Type B pancreatic cell (in vitro differentiated cells): ENCODE measurements at regions not wholly inside any gene's neighbourhood (a gene's known extent, or its start where the extent isn't known, plus 50 kb on each side); places are given as distances from the start of the nearest gene placed in this dataset.
"Not testable (repeated sequence)": the region's sequence is repeated elsewhere in the genome, so short reads cannot be mapped to it uniquely, and the experiment has no call there.

Source experiments
- DNase-seq: peaks from one replicate; pipeline ENCODE4 v3.0.0; 2021; ENCODE audit warnings: mixed read lengths; ENCODE audit not compliant: unreplicated experiment; ENCODE audit errors: extremely low spot score
- H3K27ac Mint-ChIP-seq: 2 replicates; pipeline ENCODE4 v1.8.0; 2021; ENCODE audit warnings: mild to moderate bottlenecking, mixed read lengths
- H3K27me3 Mint-ChIP-seq: 2 replicates; pipeline ENCODE4 v1.8.0; 2021; ENCODE audit warnings: mixed read lengths
- H3K36me3 Mint-ChIP-seq: 2 replicates; pipeline ENCODE4 v1.8.0; 2021; ENCODE audit warnings: mixed read lengths
- H3K4me1 Mint-ChIP-seq: one replicate; pipeline ENCODE4 v1.8.0; 2021; ENCODE audit warnings: mixed read lengths; ENCODE audit not compliant: unreplicated experiment
- H3K4me3 Mint-ChIP-seq: 2 replicates; pipeline ENCODE4 v1.8.0; 2021; ENCODE audit warnings: mild to moderate bottlenecking, mixed read lengths
- H3K9me3 Mint-ChIP-seq: 2 replicates; pipeline ENCODE4 v1.8.0; 2021; ENCODE audit warnings: mixed read lengths
- CTCF ChIP-seq: fragments of 200-600 bp; sonication (generic); conservative IDR thresholded peaks from 2 replicates; pipeline ENCODE4 v1.5.0; 2021; ENCODE audit warnings: antibody characterized with exemption, mild to moderate bottlenecking

- no peak for DNase-seq
- Mint-ChIP-seq H3K27ac (no peak overlapping the region), H3K9me3 (peaks cover 5% of the 10 kb centered on the region), H3K4me1 (no peaks in the 10 kb centered on the region), H3K36me3 (no peaks in the 10 kb centered on the region), H3K4me3 (no peak overlapping the region), H3K27me3 (no peaks in the 10 kb centered on the region)
- no peak for TF ChIP-seq CTCF
Observed at GRCh38 chr13:84606616-84607015, 724.3 kb upstream of the SLITRK1 start.

GRCh38 chr13:84605927-84606326, 723.7 kb upstream of the SLITRK1 start:
- DNase-seq = no peak

GRCh38 chr13:84591444-84591843, 709.2 kb upstream of the SLITRK1 start:
- no peak for DNase-seq
- TF ChIP-seq CTCF = no peak
- Mint-ChIP-seq H3K27ac (no peak overlapping the region), H3K4me1 (no peaks in the 10 kb centered on the region), H3K27me3 (peaks cover 8% of the 10 kb centered on the region), H3K36me3 (no peaks in the 10 kb centered on the region), H3K9me3 (no peaks in the 10 kb centered on the region), H3K4me3 (no peak overlapping the region)

More at GRCh38 chr13:84605927-84606326, 723.7 kb upstream of the SLITRK1 start:
- no peaks in the 10 kb centered on the region for H3K36me3 Mint-ChIP-seq
- no peaks in the 10 kb centered on the region for H3K27me3 Mint-ChIP-seq
- TF ChIP-seq CTCF = peak; percentile 23
- H3K9me3 Mint-ChIP-seq = peaks cover 5% of the 10 kb centered on the region
- no peak overlapping the region for H3K4me3 Mint-ChIP-seq
- H3K27ac Mint-ChIP-seq = no peak overlapping the region
- no peaks in the 10 kb centered on the region for H3K4me1 Mint-ChIP-seq

GRCh38 chr13:84590663-84591062, 708.4 kb upstream of the SLITRK1 start:
- Mint-ChIP-seq H3K27me3 (peaks cover 8% of the 10 kb centered on the region), H3K27ac (no peak overlapping the region), H3K4me3 (no peak overlapping the region), H3K36me3 (no peaks in the 10 kb centered on the region), H3K9me3 (no peaks in the 10 kb centered on the region), H3K4me1 (no peaks in the 10 kb centered on the region)
- TF ChIP-seq CTCF = no peak
- DNase-seq = no peak

- H3K9me3 Mint-ChIP-seq = no peaks in the 10 kb centered on the region
- H3K27me3 Mint-ChIP-seq = peaks cover 8% of the 10 kb centered on the region
- TF ChIP-seq CTCF = no peak
- H3K27ac Mint-ChIP-seq = no peak overlapping the region
- DNase-seq = no peak
- H3K36me3 Mint-ChIP-seq = no peaks in the 10 kb centered on the region
- no peaks in the 10 kb centered on the region for H3K4me1 Mint-ChIP-seq
- H3K4me3 Mint-ChIP-seq = no peak overlapping the region
Observed at GRCh38 chr13:84588023-84588422, 705.7 kb upstream of the SLITRK1 start.

GRCh38 chr13:84579901-84580300, 697.6 kb upstream of the SLITRK1 start:
- H3K27me3 Mint-ChIP-seq, H3K4me1 Mint-ChIP-seq, H3K4me3 Mint-ChIP-seq, H3K36me3 Mint-ChIP-seq, DNase-seq, H3K27ac Mint-ChIP-seq: not testable (repeated sequence)
- peaks cover 12% of the 10 kb centered on the region for H3K9me3 Mint-ChIP-seq
